ENCODE measurements at regions not wholly inside any gene's neighbourhood (a gene's known extent, or its start where the extent isn't known, plus 50 kb on each side); places are given as distances from the start of the nearest gene placed in this dataset.

- TF ChIP-seq REST (IDR thresholded peaks at IDR 0.05; ENCODE audit: low read depth): no peak
- TF ChIP-seq ELF1 (IDR thresholded peaks at IDR 0.05; ENCODE audit: borderline replicate concordance, low read depth): no peak
- TF ChIP-seq FOSL1 (IDR thresholded peaks at IDR 0.05; ENCODE audit: low read depth): no peak
- no peak for TF ChIP-seq CBX3 (IDR thresholded peaks at IDR 0.05; ENCODE audit: low read depth)
- no peak for TF ChIP-seq ATF3 (IDR thresholded peaks at IDR 0.05)
- no peak for TF ChIP-seq POLR2AphosphoS5 (IDR thresholded peaks at IDR 0.05; ENCODE audit: low read depth, low read length)
- no peak for TF ChIP-seq MAX (IDR thresholded peaks at IDR 0.05)
- TF ChIP-seq POLR2A (IDR thresholded peaks at IDR 0.05; ENCODE audit: borderline replicate concordance, extremely low read depth, insufficient read depth, insufficient read length): no peak
- no peak for TF ChIP-seq EZH2 (IDR thresholded peaks at IDR 0.05)
Observed at GRCh38 chr2:7795778-7796563, 878.8 kb downstream of the RNF144A start (continued).

- BruUV-seq (replicated peaks): no TSS peak
- no peak for TF ChIP-seq MAX (IDR thresholded peaks at IDR 0.05)
- TF ChIP-seq CEBPB (IDR thresholded peaks at IDR 0.05; ENCODE audit: low read depth): no peak
- no peak for TF ChIP-seq YY1 (IDR thresholded peaks at IDR 0.05; ENCODE audit: extremely low read depth, insufficient replicate concordance, low read depth, low read length)
- no peak for TF ChIP-seq ELF1 (IDR thresholded peaks at IDR 0.05; ENCODE audit: borderline replicate concordance, low read depth)
- TF ChIP-seq REST (IDR thresholded peaks at IDR 0.05; ENCODE audit: low read depth): no peak
- no peak for TF ChIP-seq SRF (IDR thresholded peaks at IDR 0.05; ENCODE audit: low read depth)
- TF ChIP-seq EZH2 (IDR thresholded peaks at IDR 0.05): no peak
- TF ChIP-seq EGR1 (IDR thresholded peaks at IDR 0.05; ENCODE audit: low read depth): no peak
- TF ChIP-seq RAD21 (IDR thresholded peaks at IDR 0.05; ENCODE audit: low read depth): no peak
- TF ChIP-seq EZH2phosphoT487 (IDR thresholded peaks at IDR 0.05; ENCODE audit: borderline replicate concordance): no peak
- no peak for TF ChIP-seq CBX3 (IDR thresholded peaks at IDR 0.05; ENCODE audit: low read depth)
- no peak for TF ChIP-seq FOSL1 (IDR thresholded peaks at IDR 0.05; ENCODE audit: low read depth)
- RAD21 ChIA-PET (ENCODE audit: low non-redundant PET in 1 of 2, low total read pairs in 2 of 2, uncharacterized antibody in 2 of 2, unreplicated experiment in 2 of 2): no interaction called here
- intact Hi-C loops (cut with micrococcal nuclease): no loop called here
- Histone ChIP-seq H3K27ac (ENCODE audit: low read depth, low read length) (no peak overlapping the region), H3K36me3 (ENCODE audit: control insufficient read depth in 1 of 2, insufficient read depth in 2 of 2, low read length in 2 of 2) (no peaks in the 10 kb centered on the region), H3K9me3 (ENCODE audit: control insufficient read depth in 1 of 2, insufficient read depth in 1 of 2, low read depth in 1 of 2, low read length in 2 of 2) (no peaks in the 10 kb centered on the region), H2AFZ (ENCODE audit: low read depth, low read length, poor library complexity, severe bottlenecking) (no peak overlapping the region), H3K79me2 (ENCODE audit: insufficient read depth, low read length) (no peaks in the 10 kb centered on the region), H3K9ac (ENCODE audit: low read length) (no peak overlapping the region), H3K9me2 (ENCODE audit: insufficient read depth) (no peaks in the 10 kb centered on the region), H4K20me1 (ENCODE audit: insufficient read depth) (no peaks in the 10 kb centered on the region), H3K4me3 (replicated peaks in 1 of 2; ENCODE audit: low read depth in 1 of 2, low read length in 2 of 2) (no peak overlapping the region), H3K4me1 (ENCODE audit: control insufficient read depth in 1 of 2, insufficient read depth in 2 of 2, low read length in 2 of 2) (no peaks in the 10 kb centered on the region), H3K27me3 (ENCODE audit: insufficient read depth, low read length) (no peaks in the 10 kb centered on the region), H3K4me2 (ENCODE audit: low read length) (no peak overlapping the region)
- ATAC-seq: no peak
- no peak for DNase-seq (ENCODE audit: low read depth, low spot score)
- CTCF ChIA-PET: no interaction called here
- POLR2A ChIA-PET: no interaction called here
Observed at GRCh38 chr2:7800031-7800430, 881.8 kb upstream of the ID2 start.
